ENCODE measurements at regions not wholly inside any gene's neighbourhood (a gene's known extent, or its start where the extent isn't known, plus 50 kb on each side); places are given as distances from the start of the nearest gene placed in this dataset.

- no peak for TF ChIP-seq TARDBP (IDR thresholded peaks at IDR 0.05)
- TF ChIP-seq NFRKB (IDR thresholded peaks at IDR 0.05): no peak
Observed at GRCh38 chr15:55017635-55018034, 179.1 kb downstream of the RSL24D1 start.

Data from HEK293T (cell line).